NCI-H146 treated with DMSO at 0.1 percent for 48 hours (cell line): ENCODE measurements at regions not wholly inside any gene's neighbourhood (a gene's known extent, or its start where the extent isn't known, plus 50 kb on each side); places are given as distances from the start of the nearest gene placed in this dataset.

Source experiments
- DNase-seq: peaks from one replicate; lab custom pipeline; 2025; ENCODE audit not compliant: unreplicated experiment; lab: John Stamatoyannopoulos, UW

GRCh38 chr12:39048395-39048794 is 143.0 kb upstream of the CPNE8 start:
- DNase-seq: no peak

- DNase-seq: no peak
These were observed 142.3 kb upstream of the CPNE8 start for GRCh38 chr12:39047539-39048262.

- no peak for DNase-seq
These were observed 139.4 kb upstream of the CPNE8 start for GRCh38 chr12:39044754-39045153.

- no peak for DNase-seq
These were observed 138.0 kb upstream of the CPNE8 start for GRCh38 chr12:39043424-39043822.

DNA sequence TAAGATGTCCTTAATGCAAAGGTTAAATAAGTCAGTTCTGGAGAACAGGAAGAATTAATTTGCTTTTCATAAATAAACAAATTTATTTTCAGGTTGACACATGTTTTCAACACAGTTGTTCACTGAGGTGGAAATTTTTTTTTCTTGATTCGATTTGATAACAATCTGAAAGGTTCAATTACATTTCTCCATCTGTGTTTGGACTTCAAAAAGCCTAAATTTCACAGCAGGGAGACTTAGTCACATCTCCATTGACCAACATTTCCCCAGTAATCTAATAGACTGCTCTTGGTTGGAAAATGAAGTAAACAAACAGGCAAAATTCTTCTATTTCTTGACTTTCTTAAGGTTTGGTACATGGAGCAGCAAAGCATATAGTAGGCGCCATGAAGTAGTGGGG is 134.9 kb upstream of the CPNE8 start:
- no peak for DNase-seq

DNA sequence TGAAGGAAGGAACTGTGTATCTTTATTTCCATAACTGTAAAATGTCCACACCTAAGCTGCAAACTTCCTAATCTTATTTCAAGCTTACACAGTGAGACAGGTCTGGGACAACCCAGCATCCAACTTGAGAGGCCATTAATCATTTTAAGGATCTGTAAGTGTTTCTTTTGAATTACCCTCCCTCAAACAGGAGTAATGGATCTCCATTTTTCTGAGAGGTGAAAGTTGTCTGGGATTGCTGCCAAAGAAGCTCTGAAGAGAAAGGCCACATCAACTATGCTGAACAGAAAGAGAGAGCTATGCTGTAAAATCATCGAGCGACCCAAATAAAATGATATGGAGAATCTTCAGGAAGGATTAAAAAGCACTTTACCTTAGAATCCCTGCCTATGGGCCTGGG is 131.7 kb upstream of the CPNE8 start:
- DNase-seq: no peak

GRCh38 chr12:39036105-39036504 is 130.7 kb upstream of the CPNE8 start:
- DNase-seq: no peak

- DNase-seq: no peak
These were observed 128.4 kb upstream of the CPNE8 start for GRCh38 chr12:39033782-39034181.

GRCh38 chr12:39032448-39032847 is 127.1 kb upstream of the CPNE8 start:
- DNase-seq: no peak

DNA sequence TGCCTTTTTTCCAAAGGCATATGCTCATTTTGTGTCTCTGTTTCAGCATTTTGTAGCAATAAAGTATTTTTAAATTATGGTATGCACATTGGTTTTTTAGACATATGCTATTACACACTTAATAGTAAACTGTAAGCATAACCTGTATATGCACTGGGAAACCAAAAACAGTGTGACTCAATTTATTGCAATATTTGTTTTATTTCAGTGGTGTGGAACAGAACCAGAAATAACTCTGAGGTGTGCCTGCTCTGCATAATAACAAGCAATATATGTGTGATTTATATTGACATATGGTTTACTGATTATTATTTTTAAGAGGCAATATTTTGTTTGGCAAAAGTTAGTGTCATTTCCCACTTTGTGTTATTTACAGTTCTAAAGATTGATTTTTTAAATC is 126.6 kb upstream of the CPNE8 start:
- no peak for DNase-seq

GRCh38 chr12:39028382-39028781 is 123.0 kb upstream of the CPNE8 start:
- DNase-seq: no peak

DNA sequence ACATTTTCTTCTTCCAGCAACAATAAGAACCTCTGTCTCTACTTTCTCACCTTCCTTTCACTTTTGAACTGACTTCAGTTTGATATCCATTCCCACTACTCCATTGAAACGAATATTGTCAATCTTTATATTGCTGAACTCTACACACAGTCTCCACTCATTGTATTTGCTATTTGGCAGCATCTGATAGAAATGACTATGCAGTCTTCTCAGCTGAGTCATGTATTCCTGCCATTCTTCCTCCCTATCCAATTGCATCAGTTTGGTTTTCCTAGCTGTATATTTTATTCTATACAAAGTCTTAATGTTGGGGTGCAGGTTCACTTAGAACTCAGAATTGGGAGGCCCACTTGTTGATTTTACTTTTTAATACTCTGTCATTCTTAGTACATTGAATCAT is 107.5 kb upstream of the CPNE8 start:
- no peak for DNase-seq

GRCh38 chr12:39011166-39011565 is 105.8 kb upstream of the CPNE8 start:
- no peak for DNase-seq

GRCh38 chr12:39010406-39010805 is 105.0 kb upstream of the CPNE8 start:
- DNase-seq: no peak

GRCh38 chr12:39007619-39008018 is 102.2 kb upstream of the CPNE8 start:
- no peak for DNase-seq

GRCh38 chr12:39006286-39006685 is 100.9 kb upstream of the CPNE8 start:
- DNase-seq: no peak

- DNase-seq: no peak
These were observed 100.3 kb upstream of the CPNE8 start for GRCh38 chr12:39005671-39006070.

DNA sequence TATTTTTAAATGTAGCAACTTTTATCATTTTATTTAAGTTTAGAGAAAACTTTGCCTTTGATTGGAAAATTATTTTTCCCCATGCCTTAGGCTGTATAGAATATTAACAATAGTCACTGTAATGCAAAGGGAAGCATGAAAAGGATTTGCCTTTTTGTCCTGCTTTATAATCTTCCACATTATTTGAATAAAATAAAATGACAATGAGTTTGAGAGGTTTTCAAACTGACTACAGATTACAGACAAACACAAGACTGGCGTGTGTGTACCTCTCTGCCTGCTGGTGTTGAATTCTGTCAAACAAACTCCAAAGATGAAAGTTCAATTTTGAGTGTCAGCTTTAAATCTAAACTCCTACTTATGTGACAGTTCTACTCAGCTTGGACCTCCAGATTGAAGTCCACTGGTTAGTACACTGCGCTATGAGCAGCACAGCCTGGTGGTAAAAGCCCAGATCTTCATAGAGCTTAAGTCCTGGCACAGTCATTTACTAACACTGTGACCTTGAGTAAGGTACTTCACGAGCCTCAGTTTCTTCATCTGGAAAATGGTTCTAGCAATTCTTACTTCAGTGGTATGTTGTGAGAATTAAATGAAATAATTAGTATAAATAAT is 98.3 kb upstream of the CPNE8 start:
- no peak for DNase-seq

DNA sequence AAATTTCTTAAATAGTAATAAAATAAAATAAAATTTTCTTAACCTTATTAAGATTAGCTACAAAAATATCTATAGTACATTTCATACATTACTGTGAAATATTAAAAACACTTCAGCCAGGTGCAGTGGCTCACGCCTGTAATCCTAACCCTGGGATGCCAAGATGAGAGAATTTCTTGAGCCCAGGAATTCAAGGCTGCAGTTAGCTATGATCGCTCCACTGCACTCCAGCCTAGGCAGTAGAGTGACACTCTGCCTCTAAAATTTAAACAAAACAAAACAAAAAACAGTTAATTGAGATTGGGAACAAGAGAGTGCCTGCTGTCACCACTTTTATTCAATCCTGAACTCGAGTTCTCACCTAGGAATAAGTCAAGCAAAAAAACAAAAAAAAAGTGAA is 95.0 kb upstream of the CPNE8 start:
- DNase-seq: no peak

- DNase-seq: no peak
These were observed 93.6 kb upstream of the CPNE8 start for GRCh38 chr12:38998887-38999482.

GRCh38 chr12:38995249-38995648 is 89.9 kb upstream of the CPNE8 start:
- DNase-seq: no peak

- DNase-seq: no peak
These were observed 80.6 kb upstream of the CPNE8 start for GRCh38 chr12:38985961-38986360.

- DNase-seq: no peak
These were observed 79.0 kb upstream of the CPNE8 start for GRCh38 chr12:38984388-38984787.
